ENCODE measurements at regions not wholly inside any gene's neighbourhood (a gene's known extent, or its start where the extent isn't known, plus 50 kb on each side); places are given as distances from the start of the nearest gene placed in this dataset.

DNA sequence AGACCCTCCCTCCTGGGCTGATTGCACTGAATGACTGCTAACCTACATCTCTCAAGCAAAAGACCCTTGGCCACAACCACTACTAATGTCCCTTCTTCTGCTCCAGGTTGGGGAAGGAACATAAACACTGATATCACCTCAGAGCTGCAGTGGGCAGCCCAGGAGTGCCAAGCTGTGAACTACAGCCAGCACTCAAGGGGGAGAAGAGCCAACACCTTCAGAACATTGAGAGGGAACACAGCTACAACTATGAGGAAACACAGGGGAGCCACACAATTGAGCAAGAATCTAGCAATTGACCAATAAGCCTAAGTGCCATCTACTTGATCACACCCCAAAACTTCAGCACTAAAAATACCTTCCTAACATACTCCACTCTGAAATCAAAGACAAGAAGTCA lies 222.8 kb downstream of the SPATA18 start:
- DNase-seq (ENCODE audit: low read depth) = no peak

DNA sequence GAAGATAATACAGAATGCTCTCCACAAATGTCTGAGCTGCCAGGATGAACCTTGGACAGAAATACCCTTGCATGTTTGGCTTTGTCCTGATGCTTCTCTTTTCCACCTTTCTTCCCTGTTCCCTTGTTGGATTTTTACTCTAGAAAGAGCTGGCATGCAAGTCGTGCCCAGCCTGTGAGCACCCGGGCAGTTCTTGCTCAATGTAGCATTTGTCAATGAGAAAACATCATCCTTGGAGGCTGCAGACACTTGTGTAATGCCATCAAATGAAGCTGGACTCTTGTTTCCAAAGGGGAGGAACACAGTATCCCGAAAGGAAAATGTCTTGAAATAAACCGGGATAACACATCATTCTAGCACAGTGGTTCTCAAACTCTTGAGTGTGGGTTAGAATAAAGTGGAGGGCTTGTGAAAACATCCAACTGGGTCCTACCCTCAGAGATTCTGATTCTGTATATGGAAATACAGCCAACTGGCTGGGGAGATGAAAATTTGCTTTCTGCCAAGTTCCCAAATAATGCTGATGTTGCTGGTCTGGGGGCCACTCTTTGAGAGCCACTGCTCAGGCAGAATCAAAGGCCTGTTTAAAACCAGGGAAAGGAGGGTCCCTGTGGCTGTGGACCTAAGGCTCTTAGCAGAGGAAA lies 237.2 kb downstream of the SPATA18 start:
- no peak for DNase-seq (ENCODE audit: low read depth)

DNA sequence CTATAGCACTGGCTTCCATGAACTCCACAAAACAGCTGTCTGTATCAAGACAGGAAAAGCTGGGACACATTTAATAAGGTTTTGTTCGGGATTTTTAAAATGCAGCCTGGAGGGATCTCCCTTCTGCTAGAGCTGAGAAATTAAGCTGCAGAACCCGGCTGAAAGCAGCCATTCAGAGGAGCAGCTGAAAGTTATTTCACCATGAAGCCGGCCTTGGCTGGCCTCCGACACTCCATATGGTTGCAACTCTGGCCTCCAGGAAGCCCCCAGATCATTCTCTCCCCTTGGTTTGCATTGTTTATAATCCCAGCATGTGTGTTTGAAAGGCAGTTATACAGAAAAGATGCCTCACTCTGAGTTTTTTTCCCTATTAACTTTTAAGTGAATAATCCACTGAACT lies 239.4 kb downstream of the SPATA18 start:
- DNase-seq (ENCODE audit: low read depth) = no peak

DNA sequence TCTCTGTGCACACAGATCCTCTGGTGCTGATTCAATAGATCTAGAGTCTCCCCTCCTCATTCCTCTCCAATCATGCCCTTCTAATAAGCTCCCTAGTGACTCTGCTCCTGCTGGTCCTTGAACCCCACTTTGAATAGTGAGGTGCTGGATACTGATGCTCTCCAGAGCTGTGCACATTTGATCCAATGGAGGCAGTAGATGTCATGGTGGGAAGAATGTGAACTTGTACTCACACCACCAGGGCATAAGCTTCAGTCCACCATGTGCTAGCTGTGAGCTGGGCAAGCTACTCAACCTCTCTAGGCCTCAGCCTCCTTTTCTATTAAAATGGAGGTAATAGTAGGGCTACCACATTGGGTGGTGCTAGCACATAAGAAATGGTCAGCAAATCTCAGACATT lies 241.1 kb downstream of the SPATA18 start:
- DNase-seq (ENCODE audit: low read depth) = no peak

DNA sequence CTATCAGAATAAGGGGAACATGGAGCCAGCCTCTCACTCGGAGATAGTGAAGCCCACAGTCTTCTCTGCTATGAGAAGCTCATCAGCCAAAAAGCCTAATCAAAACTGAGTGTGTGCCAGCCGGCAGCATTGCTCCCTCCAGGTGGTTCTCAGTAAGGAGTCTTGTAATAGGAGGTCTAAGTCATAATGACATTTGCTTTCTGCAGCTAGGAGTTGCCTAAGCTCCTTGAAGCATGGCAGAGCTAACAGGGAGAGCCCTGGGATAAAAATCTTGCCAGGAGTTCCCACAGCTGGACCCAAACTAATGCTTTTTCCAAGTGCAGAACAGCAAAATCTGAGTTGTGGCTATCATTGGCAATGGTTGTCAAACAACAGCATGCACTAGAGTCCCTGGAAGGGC lies 245.2 kb downstream of the SPATA18 start:
- DNase-seq (ENCODE audit: low read depth) = no peak

DNA sequence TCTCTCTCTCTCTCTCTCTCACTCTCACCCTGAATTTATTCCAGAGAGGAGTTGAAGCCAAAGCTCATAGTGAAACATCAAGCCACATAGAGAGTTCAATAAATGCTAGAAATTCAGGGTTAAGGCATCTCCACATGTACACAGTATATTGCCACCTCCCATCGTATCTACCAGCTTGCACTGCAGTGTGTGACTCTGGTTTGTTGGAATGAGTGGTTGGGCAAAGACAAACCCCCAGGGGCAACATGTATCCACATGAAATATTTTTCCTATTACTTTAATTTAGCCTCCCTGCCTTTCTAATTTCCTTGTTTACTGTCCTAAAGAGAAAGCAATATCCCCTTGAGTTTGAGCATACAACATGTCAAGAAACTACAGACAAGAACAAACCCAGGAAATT lies 247.3 kb downstream of the SPATA18 start:
- DNase-seq (ENCODE audit: low read depth) = no peak

DNA sequence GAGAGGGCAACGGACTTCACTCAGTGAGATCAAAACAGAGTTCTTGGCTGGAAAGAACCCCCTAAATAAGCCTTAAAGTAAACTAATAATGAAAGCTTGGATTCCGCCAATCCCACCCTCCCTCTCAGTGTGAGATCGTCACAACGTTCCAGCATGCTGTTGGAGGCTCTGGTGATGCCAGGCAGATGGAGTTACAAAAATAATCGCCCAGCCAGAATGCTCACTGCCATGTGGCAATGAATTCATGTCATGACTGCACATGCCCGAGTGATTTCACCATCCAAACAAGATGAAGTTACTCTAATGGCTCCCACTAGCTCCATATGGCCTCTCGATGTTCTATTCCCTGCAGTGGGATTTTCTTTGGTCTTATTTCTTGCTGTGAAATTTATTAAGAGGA lies 248.0 kb downstream of the SPATA18 start:
- DNase-seq (ENCODE audit: low read depth) = no peak

DNA sequence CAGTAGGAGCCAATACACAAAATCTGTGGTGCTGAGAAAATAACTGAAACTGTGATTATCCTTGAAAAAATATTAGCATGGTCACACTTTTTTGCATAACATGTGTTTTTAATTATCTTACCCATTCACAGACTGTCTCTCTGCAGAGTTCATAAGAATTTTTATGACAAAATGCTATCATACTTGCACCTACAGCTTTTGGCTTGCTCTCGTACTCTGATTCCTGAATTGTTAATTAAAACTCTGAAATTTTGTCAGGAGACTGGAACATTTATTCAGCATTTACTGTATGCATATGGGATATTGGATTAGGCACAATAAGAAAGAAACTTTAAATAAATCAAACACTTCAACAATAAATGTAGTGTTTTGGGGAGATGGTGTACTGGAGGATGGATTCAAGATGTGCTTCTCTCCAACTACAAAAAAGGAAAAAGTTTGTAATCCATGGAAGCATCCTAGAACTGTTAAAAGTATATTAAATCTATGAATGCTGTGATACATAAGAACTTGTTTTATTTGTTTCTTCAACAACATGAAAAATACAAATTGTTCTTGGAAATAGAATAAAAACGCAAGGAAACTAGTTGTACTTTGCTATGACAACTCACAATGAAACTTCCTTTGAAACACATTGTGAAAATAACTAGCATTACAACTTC lies 260.5 kb downstream of the SPATA18 start:
- no peak for DNase-seq (ENCODE audit: low read depth)

DNA sequence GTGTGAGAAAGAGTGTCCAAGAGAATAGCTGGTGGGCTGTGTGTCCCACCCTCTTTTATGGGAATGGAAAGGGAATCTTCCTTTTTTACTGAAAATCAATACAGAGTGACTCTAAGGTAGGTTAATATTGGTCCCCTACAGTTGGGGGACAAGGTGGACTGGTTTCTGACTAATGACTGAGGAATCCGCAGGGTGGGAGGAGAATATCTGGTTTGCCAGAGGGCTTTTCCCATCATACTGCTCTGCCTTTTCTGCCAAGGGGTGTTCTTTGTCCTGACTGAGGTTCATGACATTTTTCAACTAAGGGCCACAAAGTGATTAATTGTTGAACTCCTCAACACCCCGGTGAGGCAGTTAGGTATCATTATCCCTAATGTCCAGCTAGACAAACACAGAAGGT lies 261.6 kb downstream of the SPATA18 start:
- DNase-seq (ENCODE audit: low read depth) = no peak

DNA sequence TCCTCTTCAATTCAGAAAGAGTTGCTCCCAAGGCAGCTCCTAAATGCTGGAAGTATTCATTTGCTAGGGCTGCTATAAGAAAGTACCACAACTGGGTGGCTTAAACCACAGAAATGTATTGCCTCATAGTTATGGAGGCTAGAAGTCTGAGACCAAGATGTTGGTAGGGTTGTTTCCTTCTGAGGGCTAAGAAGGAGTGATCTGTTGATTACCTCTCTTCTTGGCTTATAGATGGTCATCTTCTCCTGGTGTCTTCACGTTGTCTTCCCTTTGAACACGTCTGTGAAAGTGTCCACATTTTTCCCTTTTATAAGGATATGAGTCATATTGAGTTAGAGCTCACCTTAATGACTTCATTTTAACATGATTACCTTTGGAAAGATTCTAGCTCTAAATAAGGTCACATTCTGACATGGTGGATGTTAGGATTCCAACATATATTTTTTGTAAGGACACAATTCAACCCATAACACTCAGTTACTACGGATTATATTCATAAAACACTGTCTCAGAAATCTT lies 266.3 kb downstream of the SPATA18 start:
- DNase-seq (ENCODE audit: low read depth) = no peak

DNA sequence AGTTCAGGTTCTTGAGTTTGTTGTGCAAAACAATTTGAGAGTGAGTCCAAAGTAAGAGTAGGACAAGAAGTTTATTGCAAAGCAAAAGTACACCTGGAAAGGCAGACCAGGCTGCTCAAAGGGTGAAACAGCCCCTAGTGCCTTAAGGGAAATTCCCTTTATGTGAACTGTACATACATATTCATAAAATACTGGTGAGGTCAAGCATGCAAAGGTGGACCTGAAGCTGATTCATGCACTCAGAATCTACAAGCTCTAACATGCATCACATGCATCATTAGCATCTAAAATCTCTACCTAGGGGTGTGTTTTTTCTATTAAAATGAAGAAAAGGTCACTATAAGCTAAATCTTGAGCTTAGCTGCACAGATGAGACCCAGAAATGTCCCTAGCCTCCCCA lies 266.9 kb downstream of the SPATA18 start:
- DNase-seq (ENCODE audit: low read depth) = no peak

DNA sequence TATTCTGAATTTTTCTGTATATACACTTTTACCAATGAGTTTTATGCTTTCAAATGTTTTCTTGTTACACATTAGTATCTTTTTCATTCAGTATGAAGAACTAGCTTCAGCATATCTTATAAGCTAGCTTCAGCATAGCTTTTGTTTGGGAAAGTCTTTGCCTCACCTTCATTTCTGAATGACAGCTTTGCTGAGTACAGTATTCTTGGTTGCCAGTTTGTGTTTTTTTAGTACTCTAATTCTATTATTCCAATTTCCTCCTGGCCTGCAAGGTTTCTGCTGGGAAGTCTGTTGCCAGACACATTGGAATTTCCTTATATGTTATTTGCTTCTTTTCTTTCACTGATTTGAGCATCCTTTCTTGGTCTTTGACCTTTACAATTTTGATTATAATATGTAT lies 278.8 kb downstream of the SPATA18 start:
- no peak for DNase-seq (ENCODE audit: low read depth)

DNA sequence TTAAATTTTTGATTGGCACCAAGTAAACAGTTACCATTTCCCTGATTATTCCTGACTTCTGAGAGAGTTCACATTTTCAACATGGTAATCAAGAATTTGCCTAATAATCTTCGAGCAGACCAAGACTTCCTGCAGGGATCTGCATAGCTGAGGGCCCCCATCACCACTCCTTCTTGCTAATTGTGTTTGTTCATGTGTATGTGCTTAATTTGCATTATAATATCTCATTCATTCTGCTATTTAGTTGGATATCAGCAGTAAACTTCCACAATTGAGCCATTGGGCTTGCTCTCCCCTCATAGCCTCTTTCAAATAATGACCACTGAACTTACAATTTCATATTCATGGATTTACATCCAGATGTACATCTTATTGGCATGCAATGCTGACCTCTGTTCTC lies 292.5 kb downstream of the SPATA18 start:
- no peak for DNase-seq (ENCODE audit: low read depth)

DNA sequence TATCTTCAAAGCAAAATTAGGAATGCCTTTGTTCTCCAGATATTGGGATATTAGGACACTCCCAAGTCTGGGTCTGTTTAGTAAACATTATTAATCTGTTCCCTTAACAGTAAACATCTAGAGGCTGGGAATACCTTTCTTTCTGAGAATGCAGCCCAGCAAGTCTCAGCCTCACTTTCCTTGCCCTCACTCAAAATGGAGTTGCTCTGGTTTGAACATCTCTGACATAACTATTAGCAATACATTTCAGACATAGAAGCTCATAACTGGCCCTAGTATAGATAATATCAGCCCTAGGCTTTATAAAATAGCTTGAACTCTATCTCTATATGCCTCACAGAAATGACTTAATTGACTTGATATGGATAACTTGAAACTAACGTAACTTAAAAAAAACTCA lies 299.8 kb downstream of the SPATA18 start:
- no peak for DNase-seq (ENCODE audit: low read depth)

DNA sequence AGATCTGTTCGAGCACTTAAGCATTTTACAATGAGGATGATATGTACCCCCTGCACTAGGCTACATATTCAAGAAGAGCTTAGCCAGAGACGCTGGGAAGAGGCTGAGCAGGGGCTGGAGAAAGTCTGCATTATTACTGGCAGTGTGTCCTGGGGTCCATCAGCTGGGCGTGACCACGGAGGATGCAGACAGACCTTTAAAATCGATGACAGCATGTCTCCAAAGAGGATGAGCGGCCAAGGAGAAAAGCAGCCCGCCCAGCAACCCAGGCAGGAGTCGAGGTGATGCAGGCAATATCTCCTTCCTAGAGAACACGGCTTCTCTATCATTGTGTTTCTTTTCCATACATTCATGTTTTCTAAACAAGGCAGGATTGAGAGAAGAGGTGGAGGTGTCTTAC lies 300.7 kb downstream of the USP46 start:
- no peak for DNase-seq (ENCODE audit: low read depth)

DNA sequence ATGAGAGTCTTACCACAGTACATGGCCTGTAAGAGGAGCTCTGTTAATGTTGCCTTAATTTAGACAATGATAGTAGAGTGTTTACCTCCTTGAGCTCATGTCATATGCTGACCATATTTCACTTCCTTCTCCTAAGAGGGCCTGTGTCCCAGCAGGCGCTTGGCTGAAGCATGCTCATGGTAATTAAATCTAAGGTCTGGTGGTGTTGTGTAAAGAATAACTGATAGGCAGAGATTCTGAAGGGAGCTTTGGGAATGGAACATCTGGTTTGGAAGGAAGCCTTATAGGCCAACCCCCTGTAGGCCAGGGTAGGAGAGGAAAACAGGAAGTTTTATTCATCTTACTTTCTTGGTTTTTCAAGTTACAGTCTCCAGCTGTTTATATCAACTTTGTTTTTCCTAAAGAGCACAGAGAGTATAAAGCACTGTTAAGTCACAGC lies 300.2 kb downstream of the USP46 start:
- DNase-seq (ENCODE audit: low read depth) = no peak

DNA sequence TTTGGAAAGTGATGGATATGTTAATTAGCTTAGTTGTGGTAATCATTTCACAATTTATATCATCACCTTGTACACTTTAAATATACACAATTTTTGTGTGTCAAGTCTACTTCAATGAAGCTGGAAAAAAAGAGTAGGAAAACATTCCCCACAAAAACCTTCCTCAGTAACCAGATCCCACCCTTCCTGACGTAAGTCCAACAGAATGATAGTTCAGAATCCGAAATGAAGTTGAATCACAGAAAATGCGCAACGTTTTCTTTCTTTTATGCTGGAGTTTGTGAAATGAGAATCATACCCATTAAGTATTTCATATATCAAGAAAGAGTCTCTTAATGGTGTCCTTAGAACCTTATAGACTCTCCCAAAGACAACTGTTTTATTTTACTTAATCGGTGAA lies 292.9 kb downstream of the USP46 start:
- DNase-seq (ENCODE audit: low read depth) = no peak

DNA sequence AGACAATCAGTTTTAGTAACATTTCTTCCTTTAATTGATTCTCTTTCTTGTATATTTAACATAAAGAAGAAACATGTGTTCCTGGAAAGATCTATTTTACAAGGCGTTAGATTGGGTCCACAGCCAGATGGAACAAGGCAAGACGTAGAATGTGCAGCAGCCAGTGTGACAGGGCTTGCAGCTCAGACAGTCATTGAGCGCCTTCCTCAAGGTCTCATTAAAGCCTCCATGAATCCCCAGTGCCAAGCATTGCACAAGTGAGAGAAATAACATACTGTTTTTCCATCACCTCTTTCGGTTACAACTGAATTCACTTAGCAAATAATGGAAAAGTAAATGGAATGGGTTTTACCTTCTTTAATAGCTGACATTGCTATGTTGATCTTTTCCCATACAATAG lies 292.5 kb downstream of the USP46 start:
- DNase-seq (ENCODE audit: low read depth) = no peak

DNA sequence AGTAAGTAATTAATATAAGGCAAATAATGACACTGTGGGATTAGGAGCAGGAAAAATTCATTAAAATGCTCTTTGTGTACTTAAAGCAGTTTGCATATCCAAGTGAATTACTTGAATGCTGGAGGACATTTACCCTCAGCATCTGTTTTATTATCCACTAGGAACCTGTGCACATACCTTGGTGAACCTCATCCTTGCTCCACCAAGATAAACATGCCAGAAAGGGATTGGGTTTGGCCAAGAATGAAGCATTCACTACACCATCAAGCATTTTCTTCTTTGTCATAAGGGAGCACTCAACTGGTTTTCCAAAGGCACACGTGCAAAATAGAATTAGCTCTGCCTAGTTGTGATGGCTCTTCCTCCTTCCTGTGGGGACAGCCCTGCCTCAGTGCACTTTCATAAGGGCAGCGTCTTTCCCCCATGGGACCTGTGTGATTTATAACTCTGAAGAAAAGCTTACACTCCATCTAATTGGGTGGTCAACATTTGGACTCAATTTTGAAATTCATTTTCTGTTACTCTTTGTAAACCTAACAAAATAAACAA lies 291.7 kb downstream of the USP46 start:
- no peak for DNase-seq (ENCODE audit: low read depth)

DNA sequence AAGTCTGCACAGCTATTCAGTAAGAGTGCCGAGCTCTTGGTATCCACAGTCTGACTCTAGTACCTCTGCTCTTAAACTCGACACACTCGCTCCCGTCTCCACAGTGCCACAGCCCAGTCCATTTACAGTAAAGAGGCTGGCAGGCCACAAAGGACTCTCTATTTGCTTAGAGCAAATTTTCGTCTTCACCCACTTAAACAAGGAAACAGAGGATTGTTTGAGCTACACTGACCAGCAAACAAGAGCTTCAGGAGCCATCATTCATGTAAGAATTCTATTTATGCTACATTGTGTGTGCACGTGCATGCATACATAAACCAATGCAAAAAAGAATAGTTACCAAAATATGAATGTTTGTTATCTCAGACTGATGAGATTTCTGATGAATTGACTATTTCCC lies 290.2 kb downstream of the USP46 start:
- DNase-seq (ENCODE audit: low read depth) = no peak

DNA sequence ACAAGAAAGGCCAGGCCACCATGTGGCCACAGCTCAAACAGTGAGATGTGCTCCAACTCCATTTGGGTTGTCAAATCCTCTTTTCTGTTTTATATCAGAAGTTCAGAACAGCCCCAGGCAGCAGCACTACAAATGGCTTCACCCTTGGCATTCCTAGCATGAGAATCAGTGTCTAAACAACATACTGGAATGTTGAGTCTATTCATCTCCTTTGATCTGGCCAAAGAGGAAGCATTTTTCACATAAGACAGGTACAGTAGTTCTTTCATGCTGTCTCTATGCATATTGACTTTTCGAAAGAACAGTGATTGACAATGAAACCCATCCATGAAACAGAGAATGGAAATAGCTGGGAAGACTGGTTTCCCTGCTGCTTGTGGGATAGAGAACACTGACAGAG lies 289.5 kb downstream of the USP46 start:
- no peak for DNase-seq (ENCODE audit: low read depth)

DNA sequence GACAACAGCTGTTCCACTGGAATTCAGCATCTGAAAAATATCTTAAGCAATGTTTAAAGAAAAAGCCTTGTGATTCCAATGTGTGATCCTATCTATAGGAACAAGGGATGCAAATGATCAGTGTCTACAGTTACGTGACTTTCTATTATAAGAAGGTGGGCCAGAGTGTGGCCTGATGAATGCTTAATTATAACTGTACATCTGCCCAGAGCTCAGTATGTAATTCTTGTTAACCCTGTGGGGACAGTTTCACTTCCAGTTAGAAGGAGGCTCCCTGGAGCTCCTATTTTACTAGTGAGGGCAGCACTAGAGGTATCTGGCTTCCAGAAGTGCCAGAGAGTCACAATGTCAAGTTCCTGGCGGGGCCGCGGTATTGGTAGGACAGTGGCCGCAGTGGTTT lies 288.5 kb downstream of the USP46 start:
- DNase-seq (ENCODE audit: low read depth) = no peak

DNA sequence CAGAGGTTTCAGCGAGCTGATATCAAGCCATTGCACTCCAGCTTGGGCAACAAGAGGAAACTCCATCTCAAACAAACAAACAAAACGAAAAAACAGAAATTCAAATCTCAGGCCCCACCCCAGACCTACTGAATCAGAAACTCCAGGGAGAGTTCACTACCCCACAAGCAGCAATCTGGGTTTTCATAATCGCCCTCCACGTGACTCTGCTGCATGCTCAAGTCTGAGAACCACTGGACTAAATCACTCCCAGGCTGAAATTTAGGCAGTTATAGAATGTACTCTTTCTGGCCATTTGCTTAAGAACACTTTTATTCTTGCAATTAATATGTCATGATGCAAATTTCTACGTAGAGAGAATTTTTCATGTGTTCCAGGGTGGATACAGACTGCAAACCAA lies 287.3 kb downstream of the USP46 start:
- DNase-seq (ENCODE audit: low read depth) = no peak

DNA sequence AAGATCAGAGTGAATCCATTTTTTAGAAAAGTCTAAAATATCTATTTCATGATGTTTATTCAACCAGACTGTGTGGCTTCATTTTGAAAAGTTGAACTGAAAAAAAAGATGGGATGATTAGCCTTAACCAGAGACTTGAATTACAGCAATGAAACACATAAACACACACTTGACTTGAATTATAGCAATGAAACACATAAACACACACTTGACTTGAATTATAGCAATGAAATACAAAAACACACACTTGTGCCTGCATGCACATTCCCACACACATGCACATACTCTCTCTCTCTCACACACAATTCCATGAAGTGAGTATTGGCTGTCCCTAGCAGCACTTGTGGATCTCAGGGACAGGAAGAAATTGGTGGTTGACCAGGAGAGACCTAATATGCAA lies 286.8 kb downstream of the USP46 start:
- no peak for DNase-seq (ENCODE audit: low read depth)
